Vagina (tissue), 2 donors: ENCODE measurements at regions not wholly inside any gene's neighbourhood (a gene's known extent, or its start where the extent isn't known, plus 50 kb on each side); places are given as distances from the start of the nearest gene placed in this dataset.

Experiments
- DNase-seq, 2 donors: peaks; one replicate each; pipeline ENCODE4 v3.0.0-alpha.2; 2017; ENCODE audit errors: extremely low spot score in 2 of 2
- H3K27ac ChIP-seq: fragments of 200-600 bp; sonication (generic); one replicate; pipeline ENCODE4 v1.5.1; 2019
- H3K27me3 ChIP-seq: fragments of 200-600 bp; sonication (generic); one replicate; pipeline ENCODE4 v1.5.1; 2019
- H3K36me3 ChIP-seq, 2 donors: fragments of 200-600 bp; sonication (generic); one replicate each; pipeline ENCODE4 v1.5.1; 2017 to 2019
- H3K4me1 ChIP-seq: fragments of 200-600 bp; sonication (generic); one replicate; pipeline ENCODE4 v1.5.1; 2019
- H3K4me3 ChIP-seq, 2 donors: fragments of 200-600 bp; sonication (generic); 1 replicate in 1 of 2; 2 replicates in 1 of 2; pipeline ENCODE4 v1.5.1; 2016 to 2019
- H3K9me3 ChIP-seq: fragments of 200-600 bp; sonication (generic); one replicate; pipeline ENCODE4 v1.5.1; 2019
- POLR2A ChIP-seq, 2 donors: fragments of 450-650 bp; IDR thresholded peaks; one replicate each; pipeline ENCODE4 v1.6.1; 2017; ENCODE audit warnings: antibody characterized with exemption in 2 of 2, mild to moderate bottlenecking in 2 of 2, moderate library complexity in 2 of 2
- POLR2AphosphoS5 ChIP-seq, 2 donors: sonication (generic); formaldehyde crosslinking; IDR thresholded peaks; one replicate each; pipeline ENCODE4 v1.9.0; 2017; ENCODE audit warnings: antibody characterized with exemption in 2 of 2, mild to moderate bottlenecking in 2 of 2, low read depth in 1 of 2; ENCODE audit not compliant: insufficient read depth in 1 of 2
- intact Hi-C: fragments of 100-400 bp; cut with DNase I; formaldehyde crosslinking; loops from one replicate; pipeline ENCODE4 v1.15.1; 2023
- TF ChIP-seq, protein P1 (sequence below), 3 experiments: fragments of 450-650 bp in 2 of 3; fragments of 200-600 bp in 1 of 3; sonication (generic) in 1 of 3; IDR thresholded peaks; one replicate each; pipeline ENCODE4 v1.5.1; 2017 to 2019; ENCODE audit warnings: antibody characterized with exemption in 3 of 3, mild to moderate bottlenecking in 2 of 3, moderate library complexity in 2 of 3

DNA sequence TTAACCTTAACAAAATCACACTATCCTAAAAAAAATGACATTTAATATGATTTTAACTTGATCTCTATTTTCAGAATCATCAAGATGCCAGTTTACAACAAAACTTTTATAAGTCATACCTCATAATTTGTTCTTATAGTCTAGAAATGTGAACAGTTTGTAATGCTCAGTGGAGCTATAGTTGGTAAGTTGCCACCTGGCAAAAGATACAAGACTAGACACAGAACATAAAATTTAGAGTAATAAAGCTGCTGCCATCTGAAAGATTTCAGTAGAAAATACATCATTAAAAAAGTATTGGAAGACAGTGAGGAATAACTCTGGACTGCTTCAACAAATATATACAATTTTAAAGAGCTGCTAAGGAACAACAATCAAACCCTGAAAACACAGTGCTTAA is 233.8 kb downstream of the GABRG2 start:
- DNase-seq, result no peak
- Histone ChIP-seq H3K27me3 (no peaks in the 10 kb centered on the region), H3K4me1 (no peaks in the 10 kb centered on the region), H3K27ac (no peak overlapping the region), H3K9me3 (no peaks in the 10 kb centered on the region), H3K36me3 (no peaks in the 10 kb centered on the region), H3K4me3 (no peak overlapping the region)
- no peak for TF ChIP-seq POLR2A (IDR thresholded peaks at IDR 0.05)
- intact Hi-C loops, result no loop called here

DNA sequence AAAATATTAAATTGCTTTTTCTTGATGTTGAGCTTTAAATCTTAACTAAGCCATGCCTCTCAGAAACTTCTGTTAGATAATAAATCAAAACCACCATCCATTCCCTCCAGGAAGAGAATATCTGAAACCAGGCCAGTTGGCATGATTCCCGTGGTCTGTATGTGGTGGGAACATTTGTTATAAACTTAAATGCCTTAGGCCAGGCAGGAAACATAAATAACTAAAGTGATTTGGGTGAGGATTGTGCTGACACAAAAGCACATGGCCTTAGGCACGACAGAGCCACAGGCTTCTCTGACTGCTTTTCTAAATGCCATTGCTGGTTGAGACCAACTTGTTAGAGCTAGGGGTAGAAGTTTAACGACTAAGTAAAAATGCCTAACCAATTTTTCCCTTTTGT is 255.9 kb downstream of the GABRG2 start:
- intact Hi-C loops, result no loop called here
- TF ChIP-seq, protein P1, sequence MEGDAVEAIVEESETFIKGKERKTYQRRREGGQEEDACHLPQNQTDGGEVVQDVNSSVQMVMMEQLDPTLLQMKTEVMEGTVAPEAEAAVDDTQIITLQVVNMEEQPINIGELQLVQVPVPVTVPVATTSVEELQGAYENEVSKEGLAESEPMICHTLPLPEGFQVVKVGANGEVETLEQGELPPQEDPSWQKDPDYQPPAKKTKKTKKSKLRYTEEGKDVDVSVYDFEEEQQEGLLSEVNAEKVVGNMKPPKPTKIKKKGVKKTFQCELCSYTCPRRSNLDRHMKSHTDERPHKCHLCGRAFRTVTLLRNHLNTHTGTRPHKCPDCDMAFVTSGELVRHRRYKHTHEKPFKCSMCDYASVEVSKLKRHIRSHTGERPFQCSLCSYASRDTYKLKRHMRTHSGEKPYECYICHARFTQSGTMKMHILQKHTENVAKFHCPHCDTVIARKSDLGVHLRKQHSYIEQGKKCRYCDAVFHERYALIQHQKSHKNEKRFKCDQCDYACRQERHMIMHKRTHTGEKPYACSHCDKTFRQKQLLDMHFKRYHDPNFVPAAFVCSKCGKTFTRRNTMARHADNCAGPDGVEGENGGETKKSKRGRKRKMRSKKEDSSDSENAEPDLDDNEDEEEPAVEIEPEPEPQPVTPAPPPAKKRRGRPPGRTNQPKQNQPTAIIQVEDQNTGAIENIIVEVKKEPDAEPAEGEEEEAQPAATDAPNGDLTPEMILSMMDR (IDR thresholded peaks at IDR 0.05), result no peak
- TF ChIP-seq POLR2A (IDR thresholded peaks at IDR 0.05), result no peak
- TF ChIP-seq POLR2AphosphoS5 (IDR thresholded peaks at IDR 0.05; ENCODE audit: insufficient read depth in 1 of 2, low read depth in 1 of 2), result no peak
- Histone ChIP-seq H3K4me3 (no peak overlapping the region), H3K27me3 (no peaks in the 10 kb centered on the region), H3K9me3 (no peaks in the 10 kb centered on the region), H3K4me1 (no peaks in the 10 kb centered on the region), H3K27ac (no peak overlapping the region), H3K36me3 (no peaks in the 10 kb centered on the region)
- no peak for DNase-seq

DNA sequence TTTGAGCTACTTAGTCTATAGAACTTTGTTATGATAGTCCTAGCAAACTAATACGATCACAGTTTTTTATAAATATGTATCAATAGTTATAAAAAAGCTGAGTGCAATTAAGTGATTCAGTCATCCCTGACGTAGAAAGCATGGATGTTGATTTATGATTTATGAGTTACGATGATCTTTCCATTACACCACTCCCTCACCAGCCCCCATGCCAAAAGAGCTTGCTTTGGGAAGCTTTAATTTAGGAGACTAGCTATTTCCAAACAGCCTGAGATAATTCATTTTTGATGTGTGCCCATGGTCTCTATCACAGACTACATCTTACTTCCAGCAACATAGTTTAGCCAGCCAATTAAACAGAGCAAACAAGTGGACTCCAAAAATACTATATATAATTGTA is 256.8 kb downstream of the GABRG2 start:
- H3K9me3 ChIP-seq, result no peaks in the 10 kb centered on the region
- no peak overlapping the region for H3K27ac ChIP-seq
- DNase-seq, result no peak
- no peaks in the 10 kb centered on the region for H3K27me3 ChIP-seq
- H3K36me3 ChIP-seq, result no peaks in the 10 kb centered on the region
- no peak for TF ChIP-seq POLR2AphosphoS5 (IDR thresholded peaks at IDR 0.05; ENCODE audit: insufficient read depth in 1 of 2, low read depth in 1 of 2)
- no peak for TF ChIP-seq POLR2A (IDR thresholded peaks at IDR 0.05)
- no peaks in the 10 kb centered on the region for H3K4me1 ChIP-seq
- intact Hi-C loops, result no loop called here
- no peak overlapping the region for H3K4me3 ChIP-seq

DNA sequence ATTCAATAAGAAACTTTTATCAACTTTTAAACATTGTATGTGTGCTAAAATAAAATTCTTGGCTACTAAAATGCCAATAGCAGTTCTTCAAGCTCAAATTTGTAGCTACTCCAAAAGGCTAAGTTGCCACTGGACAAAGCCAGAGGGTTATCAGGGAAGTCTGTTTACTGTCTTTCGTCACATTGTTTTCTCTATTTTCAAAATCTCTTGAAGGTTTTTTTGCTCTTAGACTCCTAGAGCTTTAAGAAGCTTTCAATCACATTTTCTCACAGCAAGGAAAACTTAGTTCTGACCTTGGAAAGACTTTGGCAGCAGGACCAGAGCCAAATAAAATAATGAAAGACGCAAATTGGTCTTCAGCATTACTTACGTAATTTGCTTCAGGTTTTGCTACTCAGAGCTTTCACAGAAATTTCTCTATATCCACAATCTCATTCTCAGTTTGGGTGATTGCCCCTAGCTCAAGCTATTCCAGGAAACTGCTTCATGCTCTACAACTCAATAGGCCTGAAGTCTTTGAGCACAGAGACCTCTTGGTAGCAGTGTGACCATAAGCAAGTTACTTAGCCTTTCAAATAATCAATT is 257.7 kb downstream of the GABRG2 start:
- H3K36me3 ChIP-seq, result no peaks in the 10 kb centered on the region
- TF ChIP-seq, protein P1 (IDR thresholded peaks at IDR 0.05), result no peak
- TF ChIP-seq POLR2AphosphoS5 (IDR thresholded peaks at IDR 0.05; ENCODE audit: insufficient read depth in 1 of 2, low read depth in 1 of 2) (no peak), POLR2A (IDR thresholded peaks at IDR 0.05) (no peak)
- no peaks in the 10 kb centered on the region for H3K4me1 ChIP-seq
- no peak overlapping the region for H3K4me3 ChIP-seq
- intact Hi-C loops, result no loop called here
- H3K27ac ChIP-seq, result no peak overlapping the region
- H3K9me3 ChIP-seq, result no peaks in the 10 kb centered on the region
- no peaks in the 10 kb centered on the region for H3K27me3 ChIP-seq
- no peak for DNase-seq

DNA sequence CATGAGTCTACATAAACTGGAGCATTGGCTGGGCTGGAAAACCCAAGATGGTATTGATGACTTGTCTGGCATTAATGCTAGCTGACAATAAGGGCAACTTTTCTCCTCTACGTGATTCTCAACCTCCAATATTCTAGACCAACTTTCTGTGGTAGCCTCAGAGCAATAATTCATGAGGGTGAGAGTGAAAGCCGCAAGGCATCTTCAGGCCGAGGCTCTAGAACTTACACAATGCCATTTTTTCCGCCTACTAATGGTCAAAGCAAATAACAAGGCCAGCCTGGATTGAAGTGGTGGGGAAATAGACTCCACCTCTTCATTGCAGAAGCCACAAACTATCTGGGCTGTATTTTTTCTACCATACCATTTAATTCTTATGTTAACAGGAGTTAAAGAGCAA is 267.4 kb downstream of the GABRG2 start:
- no peak for DNase-seq
- H3K27ac ChIP-seq, result no peak overlapping the region
- H3K9me3 ChIP-seq, result no peaks in the 10 kb centered on the region
- intact Hi-C loops, result no loop called here
- H3K4me3 ChIP-seq, result no peak overlapping the region
- H3K36me3 ChIP-seq, result no peaks in the 10 kb centered on the region
- TF ChIP-seq POLR2AphosphoS5 (IDR thresholded peaks at IDR 0.05; ENCODE audit: insufficient read depth in 1 of 2, low read depth in 1 of 2), result no peak
- TF ChIP-seq, protein P1 (IDR thresholded peaks at IDR 0.05), result no peak
- TF ChIP-seq POLR2A (IDR thresholded peaks at IDR 0.05), result no peak
- H3K27me3 ChIP-seq, result no peaks in the 10 kb centered on the region
- no peaks in the 10 kb centered on the region for H3K4me1 ChIP-seq

DNA sequence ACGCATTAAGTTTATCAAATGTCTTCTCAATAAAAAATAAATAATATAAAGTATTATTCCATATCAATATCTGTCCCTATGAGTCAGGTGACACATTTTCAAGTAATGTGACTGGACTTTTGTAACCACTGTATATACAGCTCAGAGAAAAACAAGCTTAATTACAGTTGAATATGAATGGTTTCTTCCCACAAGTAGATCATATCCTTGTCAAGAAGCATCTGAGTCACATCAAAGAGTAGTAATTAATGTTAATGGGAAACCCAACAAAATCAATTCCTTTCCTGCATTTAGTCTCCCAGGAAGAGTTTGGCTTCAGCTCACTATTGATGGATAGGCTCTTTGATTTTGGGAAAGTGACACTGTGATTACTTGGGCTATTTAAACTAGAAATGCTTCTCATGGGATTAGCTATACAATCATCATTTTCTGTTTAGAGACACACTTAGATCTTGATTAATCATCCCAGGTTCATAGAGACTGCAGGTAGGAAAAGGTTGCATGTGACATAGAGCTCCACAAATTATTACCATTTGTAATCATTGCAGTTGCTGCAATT is 292.9 kb downstream of the GABRG2 start:
- Histone ChIP-seq H3K27ac (no peak overlapping the region), H3K4me1 (no peaks in the 10 kb centered on the region), H3K36me3 (no peaks in the 10 kb centered on the region), H3K27me3 (no peaks in the 10 kb centered on the region), H3K9me3 (no peaks in the 10 kb centered on the region), H3K4me3 (no peak overlapping the region)
- intact Hi-C loops, result no loop called here
- no peak for DNase-seq
- TF ChIP-seq, protein P1 (IDR thresholded peaks at IDR 0.05), result no peak
- TF ChIP-seq POLR2A (IDR thresholded peaks at IDR 0.05) (no peak), POLR2AphosphoS5 (IDR thresholded peaks at IDR 0.05; ENCODE audit: insufficient read depth in 1 of 2, low read depth in 1 of 2) (no peak)
